SIG-M5 treated with dmso at 0.1 percent for 504 hours (cell line): ENCODE measurements at regions not wholly inside any gene's neighbourhood (a gene's known extent, or its start where the extent isn't known, plus 50 kb on each side); places are given as distances from the start of the nearest gene placed in this dataset.
"Not testable (repeated sequence)": the region's sequence is repeated elsewhere in the genome, so short reads cannot be mapped to it uniquely, and the experiment has no call there.

Experiments
- DNase-seq: peaks from one replicate; lab custom pipeline; 2025; ENCODE audit not compliant: unreplicated experiment; lab: John Stamatoyannopoulos, UW

DNA sequence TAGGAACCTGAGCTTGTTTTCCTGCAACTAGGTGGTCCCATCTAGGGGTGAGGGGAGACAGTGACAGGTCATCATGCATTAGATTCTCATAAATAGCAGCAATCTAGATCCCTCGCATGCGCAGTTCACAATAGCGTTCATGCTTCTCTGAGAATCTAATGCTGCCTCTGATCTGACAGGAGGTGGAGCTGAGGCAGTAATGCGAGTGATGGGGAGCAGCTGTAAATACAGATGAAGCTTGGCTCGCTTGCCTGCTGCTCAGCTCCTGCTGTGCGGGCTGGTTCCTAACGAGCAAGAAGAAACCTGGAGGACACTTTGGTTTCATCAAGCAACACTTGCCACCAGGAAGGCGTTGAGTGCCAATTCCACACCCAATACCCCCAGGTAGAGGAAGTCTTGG lies 95.1 kb upstream of the OLIG2 start:
- DNase-seq, result no peak

- not testable (repeated sequence) for DNase-seq
Measured at GRCh38 chr21:32934068-32934467, 91.7 kb upstream of the OLIG2 start.

DNA sequence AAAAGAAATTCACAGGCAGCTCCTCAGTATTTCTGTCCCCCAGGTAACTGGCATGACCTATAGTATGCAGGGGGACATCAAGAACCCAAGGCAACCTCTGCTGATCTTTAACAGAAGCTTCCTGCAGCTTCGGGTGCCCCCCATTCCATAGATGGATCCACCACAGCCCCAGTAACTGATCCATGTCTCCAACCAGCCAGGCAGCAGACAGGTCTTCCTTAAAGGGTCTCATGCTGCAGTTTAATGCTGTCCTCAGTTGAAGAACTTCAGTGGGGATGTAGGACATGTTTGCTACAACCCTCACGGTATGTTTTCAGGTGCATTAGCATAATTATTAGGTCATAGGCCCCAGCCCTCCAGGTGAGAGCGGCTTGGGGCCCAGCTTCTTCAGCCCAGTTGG lies 90.9 kb upstream of the OLIG2 start:
- DNase-seq, result no peak

GRCh38 chr21:32940079-32941014 lies 85.4 kb upstream of the OLIG2 start:
- DNase-seq, result peak; percentile 28

GRCh38 chr21:32941263-32941662 lies 84.5 kb upstream of the OLIG2 start:
- no peak for DNase-seq

DNA sequence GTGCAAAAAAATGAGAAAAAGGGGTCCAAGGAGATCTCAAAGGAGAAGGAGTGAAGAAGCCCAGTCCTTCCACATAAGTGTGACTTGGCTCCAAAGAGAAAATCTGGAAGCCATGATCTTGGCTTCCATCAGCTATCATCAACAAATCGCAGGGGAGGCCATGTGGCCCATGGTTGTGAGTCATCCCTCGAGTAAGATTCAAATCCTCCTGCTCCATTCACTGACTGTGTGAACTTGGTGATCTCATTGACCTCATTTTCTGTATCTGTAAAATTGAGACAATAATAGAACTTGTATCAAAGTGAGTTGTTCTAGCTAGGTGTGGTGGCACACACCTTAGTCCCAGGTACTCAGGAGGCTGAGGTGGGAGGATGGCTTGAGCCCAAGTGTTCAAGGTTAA lies 79.1 kb upstream of the OLIG2 start:
- DNase-seq, result no peak

DNA sequence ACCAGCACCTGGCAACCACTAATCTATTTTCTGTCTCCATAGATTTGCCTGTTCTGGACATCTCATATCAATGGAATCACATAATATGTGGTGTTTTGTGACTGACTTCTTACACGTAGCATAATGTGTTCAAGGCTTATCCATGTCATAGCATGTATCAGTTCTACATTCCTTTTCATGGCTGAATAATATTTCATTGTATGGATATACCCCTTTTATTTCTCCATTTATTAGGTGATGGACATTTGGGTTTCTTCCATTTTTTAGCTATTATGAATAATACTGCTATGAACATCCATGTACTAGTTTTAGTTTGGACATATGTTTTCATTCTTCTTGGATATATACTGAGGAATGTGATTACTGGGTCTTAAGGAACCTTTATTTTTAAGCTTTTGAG lies 78.0 kb upstream of the OLIG2 start:
- DNase-seq, result no peak

GRCh38 chr21:32949701-32950100 lies 76.0 kb upstream of the OLIG2 start:
- DNase-seq, result no peak

- DNase-seq, result no peak
Measured at GRCh38 chr21:32951041-32951440, 74.7 kb upstream of the OLIG2 start.

- DNase-seq, result no peak
Measured at GRCh38 chr21:32954353-32954752, 71.4 kb upstream of the OLIG2 start.

DNA sequence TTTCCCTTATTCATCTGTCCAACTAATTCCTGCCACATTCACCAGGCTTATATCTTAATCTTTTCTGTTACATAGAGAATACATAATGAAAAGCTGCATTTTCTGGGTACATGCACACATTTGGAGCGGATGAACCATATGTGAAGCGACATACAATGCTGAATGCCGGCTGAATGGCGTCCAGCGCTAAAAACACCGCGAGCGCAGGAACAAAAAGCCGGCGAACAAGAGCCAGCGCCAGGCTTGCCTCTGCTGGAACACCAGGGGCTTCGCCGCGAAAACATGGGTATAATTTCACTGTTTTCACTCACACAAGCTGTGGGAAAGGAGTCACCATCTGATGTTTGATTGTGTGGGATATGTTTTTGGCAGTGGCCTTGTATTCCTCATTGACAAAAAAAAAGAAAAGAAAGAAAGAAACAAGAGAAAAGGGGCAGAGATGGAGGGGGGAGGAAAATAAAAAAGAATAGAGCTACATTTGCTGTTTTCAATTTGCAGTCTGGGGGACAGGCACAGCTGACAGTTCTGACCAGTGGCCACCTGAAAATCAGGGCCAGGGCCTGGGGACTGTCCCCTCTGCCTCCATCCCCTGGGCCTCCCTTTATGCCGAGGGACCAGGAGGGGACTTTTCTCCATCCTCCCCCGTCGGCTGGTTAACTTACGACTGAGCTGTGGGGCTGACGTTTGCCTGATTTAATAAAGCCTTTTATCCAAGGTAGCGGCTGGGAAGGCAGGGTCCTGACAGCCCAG lies 70.2 kb upstream of the OLIG2 start:
- DNase-seq, result no peak

- no peak for DNase-seq
Measured at GRCh38 chr21:32956061-32956656, 69.6 kb upstream of the OLIG2 start.

GRCh38 chr21:32957545-32957944 lies 68.2 kb upstream of the OLIG2 start:
- DNase-seq, result no peak

GRCh38 chr21:32958288-32959002 lies 67.3 kb upstream of the OLIG2 start:
- DNase-seq, result peak; percentile 9

- no peak for DNase-seq
Measured at GRCh38 chr21:32962268-32962667, 63.5 kb upstream of the OLIG2 start.

DNA sequence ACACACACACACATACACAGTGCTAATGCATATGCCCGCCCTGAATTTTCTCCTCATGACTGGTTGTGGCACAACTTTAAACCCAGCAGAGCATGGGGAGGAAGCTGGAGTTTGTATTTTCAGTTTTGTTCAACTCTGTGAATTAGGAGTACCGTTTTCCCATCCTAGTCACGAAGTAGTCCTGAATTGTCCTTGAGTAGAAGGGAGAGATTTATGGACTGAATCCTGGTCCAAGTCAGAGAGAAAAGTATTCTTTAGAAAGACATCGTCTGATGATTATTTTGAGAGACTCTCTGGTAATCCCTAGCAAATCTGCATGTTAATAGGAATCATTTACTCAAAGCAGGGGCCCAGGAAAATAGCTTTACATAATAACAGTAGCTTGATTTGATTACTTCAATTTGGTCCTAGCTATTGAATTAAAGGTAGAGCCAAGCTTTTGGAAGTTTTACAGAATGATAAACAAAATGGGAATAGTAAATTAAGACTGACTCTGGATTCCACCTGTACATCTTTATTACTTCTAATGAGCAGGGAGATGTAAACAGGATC lies 60.5 kb upstream of the OLIG2 start:
- DNase-seq, result no peak

DNA sequence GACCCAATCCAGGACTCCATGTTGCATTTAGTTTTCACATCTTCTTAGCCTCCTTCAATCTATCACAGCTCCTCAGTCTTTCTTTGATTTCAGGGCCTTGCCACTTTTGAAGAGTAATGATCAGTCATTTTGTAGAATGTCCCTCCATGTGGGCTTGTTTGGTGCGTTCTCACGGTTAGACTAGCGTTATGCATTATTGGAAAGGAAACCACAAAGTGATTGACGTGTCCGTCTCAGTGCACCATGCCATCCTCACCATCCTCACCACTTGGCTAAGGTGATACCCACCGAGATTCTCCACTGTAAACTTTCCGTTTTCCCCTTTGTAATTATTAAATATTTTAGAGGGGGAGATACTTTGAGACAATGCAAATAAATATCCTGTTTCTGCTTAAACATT lies 59.6 kb upstream of the OLIG2 start:
- DNase-seq, result no peak

GRCh38 chr21:32968103-32968502 lies 57.6 kb upstream of the OLIG2 start:
- DNase-seq, result not testable (repeated sequence)

DNA sequence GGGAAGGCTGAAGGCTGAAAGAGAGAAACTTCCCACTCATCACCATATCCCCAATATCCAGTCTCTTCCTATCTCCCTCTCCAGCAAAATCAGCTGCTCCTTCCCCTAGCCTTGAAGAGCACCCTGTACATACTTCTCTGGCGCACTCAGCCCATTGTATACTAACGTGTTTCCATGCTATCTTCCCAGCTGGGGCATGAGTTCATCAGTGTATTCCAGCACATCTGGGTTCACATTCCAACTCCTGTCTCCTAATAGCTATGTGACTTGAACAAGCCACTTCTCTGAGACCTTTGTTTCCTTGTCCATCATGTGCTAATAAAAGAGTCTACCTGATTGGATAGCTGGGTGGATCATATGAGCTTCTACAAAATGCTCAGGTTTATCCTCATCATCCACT lies 51.1 kb upstream of the OLIG2 start:
- DNase-seq, result no peak

GRCh38 chr21:32975811-32976431 lies 49.8 kb upstream of the OLIG2 start:
- no peak for DNase-seq
